ENCODE measurements at regions not wholly inside any gene's neighbourhood (a gene's known extent, or its start where the extent isn't known, plus 50 kb on each side); places are given as distances from the start of the nearest gene placed in this dataset.

DNA sequence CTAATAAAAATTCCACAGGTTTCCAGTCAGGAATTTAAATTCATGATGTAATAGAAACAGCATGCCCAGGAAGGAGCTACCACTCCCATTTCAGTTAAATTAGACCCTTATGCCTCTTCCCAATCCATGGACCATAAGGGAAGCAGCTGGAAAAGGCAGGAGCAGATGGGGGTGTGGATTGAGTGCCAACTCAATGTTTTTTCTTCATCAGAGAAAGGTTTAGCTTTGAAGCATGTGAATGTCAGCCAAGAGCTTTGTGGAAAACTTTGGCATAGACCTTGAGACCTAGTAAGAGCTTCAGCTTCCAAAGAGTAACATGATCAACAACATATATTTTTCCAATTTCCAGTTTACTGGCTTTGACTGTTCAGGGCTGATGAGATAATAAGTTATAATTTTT is 2139.9 kb downstream of the PCDH9 start:
- Histone ChIP-seq H3K27me3 (ENCODE audit: control insufficient read depth, insufficient read depth, low read length) (no peaks in the 10 kb centered on the region), H3K36me3 (ENCODE audit: control insufficient read depth, insufficient read depth, low read length) (no peaks in the 10 kb centered on the region), H3K4me3 (ENCODE audit: low read depth, low read length) (no peak overlapping the region)
- no peak for FAIRE-seq
- DNase-seq (ENCODE audit: low read depth), result no peak
- no peak for TF ChIP-seq CTCF (IDR thresholded peaks at IDR 0.05; ENCODE audit: insufficient read depth, low read length, severe bottlenecking)

GRCh38 chr13:65088906-65089305 is 2141.2 kb downstream of the PCDH9 start:
- no peak for FAIRE-seq
- Histone ChIP-seq H3K4me3 (ENCODE audit: low read depth, low read length) (no peak overlapping the region), H3K36me3 (ENCODE audit: control insufficient read depth, insufficient read depth, low read length) (no peaks in the 10 kb centered on the region), H3K27me3 (ENCODE audit: control insufficient read depth, insufficient read depth, low read length) (no peaks in the 10 kb centered on the region)
- TF ChIP-seq CTCF (IDR thresholded peaks at IDR 0.05; ENCODE audit: insufficient read depth, low read length, severe bottlenecking), result no peak
- no peak for DNase-seq (ENCODE audit: low read depth)

GRCh38 chr13:65085977-65086376 is 2144.2 kb downstream of the PCDH9 start:
- TF ChIP-seq CTCF (IDR thresholded peaks at IDR 0.05; ENCODE audit: insufficient read depth, low read length, severe bottlenecking), result no peak
- no peak overlapping the region for H3K4me3 ChIP-seq (ENCODE audit: low read depth, low read length)
- FAIRE-seq (no peak), DNase-seq (ENCODE audit: low read depth) (no peak)
- no peaks in the 10 kb centered on the region for H3K36me3 ChIP-seq (ENCODE audit: control insufficient read depth, insufficient read depth, low read length)
- H3K27me3 ChIP-seq (ENCODE audit: control insufficient read depth, insufficient read depth, low read length), result no peaks in the 10 kb centered on the region

DNA sequence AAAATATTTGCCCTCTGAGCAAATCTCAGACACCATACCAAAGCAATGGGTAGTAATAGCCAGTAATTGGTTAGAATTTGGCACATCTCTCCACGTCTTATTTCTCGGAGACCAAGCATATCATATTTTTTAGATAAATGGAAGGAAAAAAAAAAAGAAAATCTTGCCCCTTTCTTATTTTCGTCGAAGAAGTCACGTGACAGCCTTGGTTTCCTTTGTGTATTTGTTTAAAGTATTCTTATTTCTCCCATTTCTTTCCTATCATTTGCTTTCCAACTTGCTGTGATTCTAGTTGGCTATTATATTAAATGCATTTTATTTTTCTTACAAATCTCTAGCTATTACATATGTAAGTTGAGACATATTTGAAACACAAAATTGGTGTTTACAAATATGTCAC is 2155.9 kb downstream of the PCDH9 start:
- Histone ChIP-seq H3K36me3 (ENCODE audit: control insufficient read depth, insufficient read depth, low read length) (no peaks in the 10 kb centered on the region), H3K27me3 (ENCODE audit: control insufficient read depth, insufficient read depth, low read length) (no peaks in the 10 kb centered on the region), H3K4me3 (ENCODE audit: low read depth, low read length) (no peak overlapping the region)
- FAIRE-seq (no peak), DNase-seq (ENCODE audit: low read depth) (no peak)
- TF ChIP-seq CTCF (IDR thresholded peaks at IDR 0.05; ENCODE audit: insufficient read depth, low read length, severe bottlenecking), result no peak

DNA sequence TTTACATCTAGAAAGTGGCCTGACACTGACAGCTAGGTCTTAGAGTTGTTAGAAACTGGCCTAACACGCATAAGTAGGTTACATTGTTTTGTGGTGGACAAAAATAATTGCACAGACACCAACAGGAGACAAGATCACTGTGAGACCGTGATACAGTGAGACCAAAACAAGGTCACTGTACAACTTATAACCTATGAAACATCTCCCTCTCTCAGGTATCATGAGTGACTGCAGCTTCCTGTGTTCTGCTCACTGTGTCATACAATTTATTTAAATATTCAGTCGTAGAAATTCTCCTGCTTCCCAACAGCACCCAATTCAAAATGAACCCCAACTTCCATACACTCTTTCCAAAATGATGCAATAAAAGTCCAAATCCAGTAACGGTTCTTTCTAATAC is 2165.2 kb downstream of the PCDH9 start:
- no peak for FAIRE-seq
- no peak for DNase-seq (ENCODE audit: low read depth)
- no peaks in the 10 kb centered on the region for H3K27me3 ChIP-seq (ENCODE audit: control insufficient read depth, insufficient read depth, low read length)
- TF ChIP-seq CTCF (IDR thresholded peaks at IDR 0.05; ENCODE audit: insufficient read depth, low read length, severe bottlenecking), result no peak
- H3K4me3 ChIP-seq (ENCODE audit: low read depth, low read length), result no peak overlapping the region
- no peaks in the 10 kb centered on the region for H3K36me3 ChIP-seq (ENCODE audit: control insufficient read depth, insufficient read depth, low read length)

DNA sequence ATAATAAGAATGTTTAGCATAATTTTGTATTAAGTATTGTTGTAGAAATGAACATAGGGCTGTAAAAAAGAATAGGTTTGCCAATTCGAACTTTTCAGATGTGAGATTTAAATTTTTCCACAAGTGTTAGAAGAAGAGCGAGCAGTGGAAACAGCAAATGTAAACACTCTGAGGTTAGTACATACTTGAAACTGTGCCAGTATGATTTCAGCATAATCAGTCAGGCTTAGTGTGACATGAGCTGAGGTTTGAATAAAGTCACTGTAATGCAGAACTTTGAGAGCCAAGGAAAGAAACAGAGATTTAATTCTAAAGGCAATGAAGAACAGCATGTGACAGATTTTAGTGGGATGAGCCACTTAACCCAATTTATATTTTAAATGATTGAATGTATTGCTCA is 2166.4 kb downstream of the PCDH9 start:
- TF ChIP-seq CTCF (IDR thresholded peaks at IDR 0.05; ENCODE audit: insufficient read depth, low read length, severe bottlenecking), result no peak
- H3K36me3 ChIP-seq (ENCODE audit: control insufficient read depth, insufficient read depth, low read length), result no peaks in the 10 kb centered on the region
- no peak for DNase-seq (ENCODE audit: low read depth)
- no peak overlapping the region for H3K4me3 ChIP-seq (ENCODE audit: low read depth, low read length)
- no peaks in the 10 kb centered on the region for H3K27me3 ChIP-seq (ENCODE audit: control insufficient read depth, insufficient read depth, low read length)
- FAIRE-seq, result no peak
